ENCODE measurements at regions not wholly inside any gene's neighbourhood (a gene's known extent, or its start where the extent isn't known, plus 50 kb on each side); places are given as distances from the start of the nearest gene placed in this dataset.
"Not testable (repeated sequence)": the region's sequence is repeated elsewhere in the genome, so short reads cannot be mapped to it uniquely, and the experiment has no call there.

DNA sequence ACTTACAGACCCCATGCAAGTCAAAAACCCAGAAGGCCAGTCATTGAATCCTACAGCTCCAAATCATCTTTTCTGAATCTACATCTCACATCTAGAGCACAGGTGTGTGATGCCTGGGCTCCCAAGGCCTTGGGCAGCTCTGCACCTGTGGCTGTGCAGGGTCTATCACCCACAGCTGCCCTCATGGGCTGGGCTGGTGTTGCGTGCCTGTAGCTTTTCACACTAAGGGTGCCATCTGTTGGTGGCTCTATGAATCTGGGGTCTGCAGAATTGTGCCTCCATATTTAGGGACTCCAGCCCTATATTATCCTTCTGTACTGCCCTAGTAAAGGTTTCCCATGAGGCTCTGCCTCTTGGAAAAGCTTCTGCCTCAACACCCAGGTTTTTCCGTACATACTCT lies 407.6 kb downstream of the TUBA3C start:
- DNase-seq: not testable (repeated sequence)

DNA sequence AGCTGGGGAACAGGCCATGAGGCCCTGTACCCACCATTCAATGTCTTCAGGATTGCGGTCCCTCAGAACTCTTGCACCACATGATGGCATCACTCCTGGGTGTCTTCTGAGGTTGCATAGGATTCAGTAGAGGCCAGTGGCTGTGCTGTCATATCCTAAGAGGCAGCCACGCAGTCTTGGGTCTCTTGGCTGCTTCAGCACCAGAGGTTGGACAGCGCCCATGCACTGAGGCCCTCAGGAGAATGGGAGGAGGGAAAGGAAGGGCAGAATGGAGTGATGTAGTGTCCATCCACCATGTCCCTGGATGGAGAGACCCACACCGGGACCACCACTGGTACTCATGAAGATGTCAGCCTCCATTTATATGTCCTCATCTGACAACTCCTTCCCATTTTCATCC lies 439.9 kb downstream of the TUBA3C start:
- not testable (repeated sequence) for DNase-seq

DNA sequence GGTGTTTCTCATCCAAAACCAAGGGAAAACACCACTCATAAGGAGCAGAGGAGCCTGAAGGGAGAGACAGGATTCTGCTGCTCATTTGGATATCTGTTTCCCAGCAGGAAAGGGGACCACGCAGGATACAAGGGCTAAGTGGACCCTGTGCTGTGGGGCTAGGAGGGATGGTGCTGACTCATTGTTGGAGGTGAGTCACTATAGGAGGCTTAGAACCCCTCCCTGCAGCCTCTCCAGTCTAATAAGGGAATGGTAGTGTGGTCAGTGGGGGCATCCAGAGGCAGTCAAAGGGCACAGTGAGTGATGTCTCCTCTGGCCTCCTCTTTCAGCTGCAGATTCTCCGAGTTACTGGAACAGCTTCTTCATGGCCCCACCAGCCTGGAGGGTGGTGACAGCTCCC lies 442.3 kb downstream of the TUBA3C start:
- no peak for DNase-seq

DNA sequence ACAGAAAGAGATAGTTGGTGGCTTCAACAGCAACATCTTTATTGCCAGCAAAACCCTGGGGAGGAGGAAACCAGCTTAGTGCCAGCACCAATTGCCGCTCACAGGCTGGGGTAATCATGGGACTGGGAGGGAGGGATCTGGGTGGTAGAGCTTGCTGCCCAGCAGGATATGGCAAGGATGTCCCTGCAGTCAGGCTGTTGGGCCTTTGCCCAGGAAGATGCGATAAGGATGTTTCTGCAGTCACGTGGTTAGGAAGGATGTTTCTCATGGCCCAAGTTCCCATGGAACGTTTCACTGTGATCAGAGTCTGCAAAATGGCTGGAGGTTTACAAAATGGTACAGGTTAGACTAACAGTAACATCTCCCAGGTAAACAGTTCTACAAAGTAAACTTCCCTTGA lies 443.5 kb downstream of the TUBA3C start:
- DNase-seq: not testable (repeated sequence)

DNA sequence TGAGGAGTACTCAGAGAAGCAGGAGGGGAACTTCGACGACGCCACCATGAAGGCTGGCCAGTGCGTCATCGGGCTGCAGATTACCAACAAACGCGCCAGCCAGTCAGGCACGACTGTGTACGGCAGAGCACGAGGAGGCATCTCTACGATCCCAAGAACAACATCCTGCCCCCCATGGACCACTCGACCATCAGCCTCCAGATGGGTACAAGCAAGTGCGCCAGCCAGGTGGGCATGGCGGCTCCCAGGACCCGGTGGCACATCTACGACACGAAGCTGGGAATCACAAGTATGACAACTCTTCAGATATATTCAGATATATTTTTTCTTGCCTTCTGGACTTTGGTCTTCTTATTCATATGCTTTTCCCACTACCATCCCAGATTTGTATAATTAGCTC lies 454.5 kb downstream of the TUBA3C start:
- DNase-seq: not testable (repeated sequence)

DNA sequence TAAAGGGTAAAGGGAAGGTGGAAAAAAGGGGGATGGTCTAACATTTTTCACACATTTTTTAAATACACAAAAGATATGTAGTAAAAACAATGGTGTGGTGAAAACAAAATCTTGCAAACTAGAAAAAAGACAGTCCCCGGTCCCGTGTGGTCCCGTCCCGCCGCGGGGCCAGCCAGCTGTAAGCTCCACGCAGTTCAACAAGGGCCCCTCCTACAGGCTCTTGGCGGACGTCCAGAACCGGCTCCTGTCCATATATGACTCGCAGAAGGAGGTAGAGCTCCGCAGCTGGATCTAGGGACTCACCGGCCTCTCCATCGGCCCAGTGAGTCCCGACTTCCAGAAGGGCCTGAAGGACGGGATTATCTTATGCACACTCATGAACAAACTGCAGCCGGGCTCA lies 455.1 kb downstream of the TUBA3C start:
- not testable (repeated sequence) for DNase-seq

DNA sequence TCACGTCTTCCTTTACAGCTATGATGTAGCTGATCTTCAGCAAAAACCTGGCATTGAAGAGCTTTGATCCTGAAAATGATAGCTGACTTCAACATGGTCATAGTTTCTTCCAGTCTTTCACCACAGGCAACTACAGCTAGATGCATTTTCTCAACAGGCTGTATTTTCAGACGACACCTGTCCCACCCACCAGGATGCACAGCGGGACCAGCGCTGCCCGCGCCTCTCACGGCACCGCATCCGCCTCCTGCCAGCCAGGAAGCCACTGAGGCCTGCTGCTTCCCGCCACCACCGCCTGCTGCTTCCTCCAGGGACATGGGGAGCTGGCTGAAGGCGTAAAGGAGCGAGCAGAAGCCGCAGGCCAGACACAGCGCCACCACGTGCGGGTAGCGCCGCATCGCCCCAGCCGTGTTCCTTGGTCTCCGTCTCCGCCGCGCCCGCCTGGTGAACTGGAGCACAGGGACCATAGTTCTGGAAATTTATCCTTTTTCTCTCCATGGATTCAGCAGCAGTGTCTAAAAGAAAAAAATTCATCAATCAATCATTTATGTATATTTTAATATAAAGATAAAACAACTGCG lies 456.3 kb downstream of the TUBA3C start:
- not testable (repeated sequence) for DNase-seq

DNA sequence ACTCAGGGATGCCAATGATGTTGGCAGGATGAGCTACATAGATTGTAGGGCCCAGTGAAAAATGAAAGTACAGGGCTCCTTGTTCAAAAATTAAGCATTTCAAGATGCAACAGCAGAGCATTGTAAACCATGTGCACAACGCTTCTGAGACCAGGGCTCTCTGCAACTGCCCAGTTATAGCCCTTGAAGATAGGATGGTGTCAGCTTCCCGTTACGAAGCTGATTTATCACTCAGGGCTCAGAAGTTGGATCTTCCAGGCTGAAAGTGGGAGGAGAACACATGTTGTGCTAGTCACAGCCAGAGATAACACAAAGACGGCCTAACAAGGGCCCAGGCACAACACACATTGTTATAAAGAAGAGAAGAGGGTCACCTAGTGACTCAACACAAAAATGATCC lies 466.7 kb downstream of the TUBA3C start:
- no peak for DNase-seq

DNA sequence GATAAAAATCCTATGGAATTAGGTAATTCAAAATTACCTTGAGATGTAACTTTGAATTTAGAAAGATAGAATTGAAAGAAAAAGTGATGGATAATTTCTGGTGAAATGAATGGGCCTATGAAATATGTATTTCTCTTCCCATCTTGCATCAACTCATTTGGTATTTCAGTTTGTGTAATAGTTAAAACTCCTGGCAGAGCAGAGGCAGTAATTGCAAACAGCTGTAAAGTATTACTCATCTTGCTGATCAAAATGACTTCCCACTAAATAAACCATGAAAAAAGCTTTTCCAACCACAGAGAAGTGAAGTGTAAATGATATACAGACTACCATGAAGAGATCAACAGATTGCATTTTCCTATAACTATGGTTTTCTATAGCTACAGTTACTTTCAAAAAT lies 471.0 kb downstream of the TUBA3C start:
- not testable (repeated sequence) for DNase-seq

DNA sequence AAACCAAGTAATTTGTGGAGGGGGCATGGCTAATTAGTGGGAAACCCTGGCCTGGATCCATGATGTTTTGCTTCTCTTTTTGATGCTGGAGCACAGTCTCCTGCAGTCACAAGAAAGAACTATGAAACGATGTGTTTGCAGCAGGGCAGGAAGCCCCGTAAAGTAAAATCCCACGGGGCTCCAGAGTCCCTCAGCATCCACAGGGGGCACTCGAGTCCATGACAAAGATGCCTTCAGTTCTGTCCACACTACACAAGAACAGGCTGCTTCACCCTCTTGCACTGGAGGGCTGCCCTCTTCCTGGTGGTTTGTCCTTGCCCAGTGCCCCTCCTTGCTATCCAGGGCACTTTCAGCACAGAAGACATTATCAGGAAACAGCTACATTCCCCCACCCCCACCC lies 475.1 kb downstream of the TUBA3C start:
- DNase-seq: not testable (repeated sequence)

DNA sequence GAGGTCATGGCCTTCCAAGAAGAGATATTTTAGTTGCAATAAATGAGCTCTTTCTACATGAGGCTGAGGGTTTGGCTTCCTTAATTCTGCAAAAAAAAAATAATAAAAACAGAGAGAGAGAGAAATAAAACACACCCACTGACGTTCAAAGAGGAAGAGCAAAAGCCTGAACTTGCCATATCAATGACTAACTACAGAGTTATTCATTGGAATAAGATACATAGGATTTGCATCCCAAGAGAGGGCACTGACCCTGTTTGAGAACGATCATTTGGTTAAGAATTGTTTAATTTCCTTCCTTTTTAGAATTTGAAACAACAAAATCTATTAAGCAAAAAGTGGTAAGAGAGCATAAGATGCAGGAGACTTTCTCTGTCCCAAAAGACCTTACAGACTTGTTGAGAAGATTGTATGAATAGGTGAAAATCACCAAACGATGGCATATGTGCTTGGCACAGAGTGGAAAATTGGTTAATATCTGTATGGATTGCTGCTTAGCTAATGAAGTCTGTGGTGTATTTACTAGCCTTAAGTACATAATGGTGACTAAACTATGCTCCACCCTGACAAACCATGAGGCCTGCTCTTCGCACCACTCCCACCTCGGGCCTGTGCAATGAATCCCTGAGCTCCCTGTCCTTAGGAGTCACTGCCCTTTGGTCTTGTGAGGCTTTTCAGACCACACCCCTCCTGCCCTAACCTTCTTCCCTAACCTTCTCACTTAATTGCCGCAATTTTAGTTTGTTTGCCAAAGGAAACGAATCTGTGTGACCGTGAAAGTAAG lies 479.0 kb downstream of the TUBA3C start:
- not testable (repeated sequence) for DNase-seq

DNA sequence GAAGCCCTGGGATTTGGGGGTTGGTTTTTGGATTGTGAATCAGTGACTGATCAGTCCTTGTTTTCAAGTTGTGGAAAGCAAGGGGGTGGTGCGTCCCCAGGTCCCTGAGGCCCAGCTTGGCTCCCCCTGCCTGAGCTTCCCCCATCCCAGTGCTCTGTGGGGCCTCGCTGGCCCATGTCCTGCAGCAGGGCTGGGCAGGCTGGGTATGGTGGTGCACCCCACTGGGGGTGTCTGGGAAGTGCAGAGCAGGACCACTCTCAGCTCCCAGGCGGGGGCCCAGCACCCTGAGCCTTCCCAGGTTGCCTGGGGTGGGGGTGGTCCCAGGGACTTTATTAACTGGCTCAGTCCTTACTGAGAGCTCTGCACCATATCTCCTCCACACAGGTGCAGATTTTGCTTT lies 483.3 kb downstream of the TUBA3C start:
- DNase-seq: not testable (repeated sequence)

DNA sequence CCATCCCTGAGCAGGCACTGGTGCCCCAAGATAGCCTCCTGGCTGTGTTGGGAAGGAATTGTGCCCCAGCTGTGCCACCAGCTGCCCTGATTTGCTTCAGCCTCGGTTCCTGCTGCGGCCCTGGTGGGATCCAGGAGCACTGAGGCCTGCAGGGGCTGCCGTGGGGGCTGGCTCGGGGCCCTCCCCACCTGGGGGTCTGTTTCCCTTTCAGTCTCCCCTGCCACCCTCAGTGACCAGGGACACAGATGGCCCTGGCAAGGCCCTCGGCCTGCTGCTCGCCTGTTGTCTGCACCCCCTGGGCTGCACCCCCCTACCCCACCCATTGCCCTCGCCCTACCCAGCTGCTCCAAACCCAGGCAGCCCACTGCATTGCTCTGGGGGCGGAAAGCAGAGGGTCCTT lies 483.8 kb downstream of the TUBA3C start:
- DNase-seq: not testable (repeated sequence)

DNA sequence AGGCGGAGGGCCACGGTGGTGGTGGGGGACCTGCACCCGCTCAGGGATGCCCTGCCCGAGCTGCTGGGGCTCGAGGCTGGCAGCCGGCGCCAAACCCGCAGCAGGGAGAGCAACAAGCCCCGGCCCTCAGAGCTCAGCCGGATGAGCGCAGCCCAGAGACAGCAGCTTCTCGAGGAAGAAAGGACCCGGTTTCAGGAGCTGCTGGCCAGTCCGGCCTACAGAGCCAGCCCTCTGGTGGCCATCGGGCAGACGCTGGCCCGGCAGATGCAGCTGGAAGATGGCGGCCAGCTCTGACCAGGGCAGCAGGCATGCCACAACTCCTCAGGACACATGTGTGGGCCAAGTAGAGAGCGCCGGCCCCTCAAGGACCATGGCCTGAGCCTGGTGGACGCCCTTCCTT lies 484.4 kb downstream of the TUBA3C start:
- DNase-seq: not testable (repeated sequence)

DNA sequence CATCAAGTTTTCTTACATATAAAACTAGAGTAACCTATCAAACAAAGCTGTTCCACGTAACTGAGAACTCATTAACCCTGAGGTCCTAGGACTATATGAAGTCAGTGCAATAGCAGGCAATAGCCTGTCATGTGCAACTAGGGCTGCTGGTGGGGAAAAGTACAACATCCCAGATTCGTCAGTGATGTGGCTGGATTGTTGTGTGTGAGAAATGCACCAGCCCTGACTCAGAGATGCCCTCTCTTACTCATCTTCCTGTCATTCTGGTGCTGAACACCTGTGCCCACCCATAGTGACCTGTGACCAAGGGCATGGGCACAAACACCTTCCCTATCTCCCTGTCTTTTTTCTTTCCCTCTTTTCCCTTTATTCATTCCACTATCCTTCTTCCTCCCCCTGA lies 504.2 kb downstream of the TUBA3C start:
- DNase-seq: not testable (repeated sequence)

DNA sequence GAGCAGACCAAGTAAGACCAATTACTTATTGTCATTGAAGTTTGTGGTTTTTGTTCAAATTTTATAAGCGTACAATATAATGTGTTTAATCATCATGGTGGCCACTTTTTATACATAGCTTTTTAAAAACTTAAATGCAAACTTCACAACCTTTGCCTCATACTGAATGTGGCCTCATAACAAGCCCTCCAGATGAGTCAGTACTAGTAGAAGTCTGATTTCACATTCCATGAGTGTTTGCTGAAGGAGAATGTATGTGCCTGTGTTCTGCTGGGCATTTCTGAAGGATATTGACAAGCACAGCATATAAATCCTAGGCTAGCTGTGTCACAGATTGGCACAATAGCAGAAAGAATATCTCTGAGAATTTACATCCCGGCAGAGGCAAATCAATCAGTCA lies 506.4 kb downstream of the TUBA3C start:
- DNase-seq: not testable (repeated sequence)

DNA sequence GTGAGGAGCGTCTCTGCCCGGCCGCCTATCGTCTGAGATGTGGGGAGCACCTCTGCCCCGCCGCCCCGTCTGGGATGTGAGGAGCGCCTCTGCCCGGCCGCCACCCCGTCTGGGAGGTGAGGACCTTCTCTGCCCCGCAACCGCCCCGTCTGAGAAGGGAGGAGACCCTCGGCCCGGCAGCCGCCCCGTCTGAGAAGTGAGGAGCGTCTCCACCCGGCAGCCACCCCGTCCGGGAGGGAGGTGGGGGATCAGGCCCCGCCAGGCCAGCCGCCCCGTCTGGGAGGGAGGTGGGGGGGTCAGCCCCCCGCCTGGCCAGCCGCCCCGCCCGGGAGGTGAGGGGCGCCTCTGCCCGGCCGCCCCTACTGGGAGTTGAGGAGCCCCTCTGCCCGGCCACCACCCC lies 507.8 kb downstream of the TUBA3C start:
- DNase-seq: not testable (repeated sequence)

DNA sequence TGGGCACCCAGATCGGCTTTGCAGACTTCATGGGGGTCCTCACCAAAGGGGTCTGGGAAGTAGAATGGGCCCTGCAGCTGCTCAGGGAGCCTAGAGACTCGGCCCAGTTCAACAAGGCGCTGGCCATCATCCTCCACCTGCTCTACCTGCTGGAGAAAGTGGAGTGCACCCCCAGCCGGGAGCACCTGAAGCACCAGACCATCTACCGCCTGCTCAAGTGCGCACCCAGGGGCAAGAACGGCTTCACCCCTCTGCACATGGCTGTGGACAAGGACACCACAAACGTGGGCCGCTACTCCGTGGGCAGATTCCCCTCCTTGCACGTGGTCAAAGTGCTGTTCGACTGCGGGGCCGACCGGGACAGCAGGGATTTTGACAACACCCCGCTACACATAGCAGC lies 515.0 kb downstream of the TUBA3C start:
- not testable (repeated sequence) for DNase-seq

DNA sequence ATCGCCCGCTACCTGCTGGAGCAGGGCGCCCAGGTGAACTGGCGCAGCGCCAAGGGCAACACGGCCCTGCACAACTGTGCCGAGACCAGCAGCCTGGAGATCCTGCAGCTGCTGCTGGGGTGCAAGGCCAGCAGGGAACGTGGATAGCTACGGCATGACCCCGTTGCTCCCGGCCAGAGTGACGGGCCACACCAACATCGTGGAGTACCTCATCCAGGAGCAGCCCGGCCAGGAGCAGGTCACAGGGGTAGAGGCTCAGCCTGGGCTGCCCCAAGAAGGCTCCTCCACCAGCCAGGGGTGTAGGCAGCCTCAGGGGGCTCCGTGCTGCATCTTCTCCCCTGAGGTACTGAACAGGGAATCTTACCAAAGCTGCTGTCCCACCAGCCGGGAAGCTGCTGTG lies 515.9 kb downstream of the TUBA3C start:
- DNase-seq: not testable (repeated sequence)

DNA sequence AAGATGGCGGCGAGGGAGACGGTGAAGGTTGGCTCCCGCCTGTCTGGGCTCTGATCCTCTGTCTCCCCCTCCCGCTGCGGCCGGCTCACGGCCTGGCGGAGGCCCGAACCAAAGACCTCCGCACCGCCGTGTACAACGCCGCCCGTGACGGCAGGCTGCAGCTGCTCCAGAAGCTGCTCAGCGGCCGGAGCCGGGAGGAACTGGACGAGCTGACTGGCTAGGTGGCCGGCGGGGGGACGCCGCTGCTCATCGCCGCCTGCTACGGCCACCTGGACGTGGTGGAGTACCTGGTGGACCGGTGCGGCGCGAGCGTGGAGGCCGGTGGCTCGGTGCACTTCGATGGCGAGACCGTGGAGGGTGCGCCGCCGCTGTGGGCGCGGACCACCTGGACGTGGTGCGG lies 516.5 kb downstream of the TUBA3C start:
- DNase-seq: not testable (repeated sequence)

DNA sequence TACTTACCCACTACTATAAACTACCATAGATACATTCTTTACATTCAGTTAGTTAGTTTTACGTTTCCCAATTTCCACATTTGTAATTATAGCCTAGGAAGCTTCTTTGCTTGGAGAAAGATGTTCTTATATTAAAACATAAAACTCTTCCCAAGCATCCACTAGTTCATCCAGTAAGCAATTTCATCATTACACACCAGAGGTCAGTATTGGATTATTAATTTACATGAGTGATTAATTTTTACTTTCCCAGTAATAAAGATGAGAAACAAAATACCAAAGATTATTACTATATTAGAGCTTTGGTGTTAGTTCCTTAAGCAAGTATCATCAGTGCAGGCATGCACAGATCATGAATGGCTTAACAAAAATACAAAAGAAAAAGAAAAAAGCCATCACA lies 518.4 kb downstream of the TUBA3C start:
- not testable (repeated sequence) for DNase-seq

DNA sequence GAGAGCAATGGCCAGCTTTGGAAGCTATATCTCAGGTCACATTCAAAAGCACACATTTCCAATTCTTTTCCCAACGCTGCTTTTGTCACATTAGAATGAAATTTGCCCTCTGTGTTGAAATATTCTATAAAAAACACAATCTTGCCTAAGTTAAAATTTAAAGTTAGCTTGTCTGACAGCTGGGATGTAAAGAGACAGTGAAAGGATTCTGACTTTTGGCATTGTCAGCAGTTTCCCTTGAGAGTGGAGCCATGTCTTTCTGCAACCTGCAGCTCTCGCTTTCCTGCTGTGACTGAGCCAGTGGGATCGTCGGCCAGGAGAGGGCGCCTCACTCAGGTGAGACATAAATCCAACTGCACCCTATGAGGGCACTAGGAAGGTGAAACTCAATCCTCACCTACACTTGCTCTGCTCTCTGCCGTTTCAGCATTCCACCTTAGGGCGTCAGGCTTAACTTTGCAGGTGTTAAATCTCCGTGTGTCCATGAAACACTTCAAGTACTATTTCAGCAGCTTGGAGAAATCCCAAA lies 537.9 kb downstream of the TUBA3C start:
- DNase-seq: peak; percentile 40

DNA sequence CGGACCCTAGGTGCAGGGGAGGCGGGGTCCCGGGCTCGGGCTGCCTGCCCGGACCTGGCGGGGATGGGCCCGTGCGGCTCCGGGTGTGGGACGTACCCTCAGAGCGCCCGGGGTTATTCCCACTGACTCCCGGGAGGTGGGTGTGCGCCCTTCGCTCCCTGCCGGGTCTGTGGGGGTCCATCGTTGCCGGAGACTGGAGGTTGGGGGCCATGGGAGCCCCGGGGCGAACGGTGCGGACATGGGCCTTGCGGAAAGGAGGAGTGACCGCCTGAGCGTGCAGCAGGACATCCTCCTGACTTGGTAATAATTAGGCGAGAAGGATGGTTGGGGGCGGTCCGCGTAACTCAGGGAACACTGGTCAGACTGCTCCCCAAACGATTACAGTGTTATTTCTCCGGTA lies 552.7 kb downstream of the TUBA3C start:
- DNase-seq: not testable (repeated sequence)

DNA sequence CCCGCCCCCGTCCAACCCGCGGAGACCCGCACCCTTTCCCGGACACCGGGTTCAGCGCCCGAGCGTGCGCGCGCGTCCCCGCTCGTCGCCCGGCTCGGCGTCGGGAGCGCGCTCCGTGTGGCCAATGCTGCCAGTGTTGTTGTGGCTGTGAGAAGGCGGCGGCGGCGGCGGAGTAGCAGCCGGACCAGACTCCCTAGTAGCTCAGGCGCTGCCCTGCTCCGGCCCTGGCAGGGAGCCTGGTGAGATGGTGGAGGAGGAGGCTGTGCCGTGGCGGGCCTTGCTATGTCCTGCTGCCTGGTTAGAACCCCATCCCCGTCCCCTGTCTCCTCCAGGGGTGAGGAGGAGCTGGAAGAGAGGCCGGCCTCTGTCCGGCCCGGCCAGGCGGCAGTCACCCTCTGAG lies 553.2 kb downstream of the TUBA3C start:
- no peak for DNase-seq

All from stimulated activated CD4-positive, alpha-beta T cell treated with anti-CD3 and anti-CD28 coated beads, Interleukin-4, amount 100 ng/mL, for 1 hour (primary cell).